K562 (cell line): ENCODE measurements at regions not wholly inside any gene's neighbourhood (a gene's known extent, or its start where the extent isn't known, plus 50 kb on each side); places are given as distances from the start of the nearest gene placed in this dataset.

Experiments used
- ATAC-seq: fragments of 200-7000 bp; cut with Tn5 transposase; 3 replicates; pipeline ENCODE4 v1.9.1; 2020; ENCODE audit warnings: moderate library complexity
- BruUV-seq: library from RNA; stranded (reverse); fragments of 400-500 nt; replicated peaks from 2 replicates; lab custom pipeline; 2021; lab: Mats Ljungman, UMichigan
- CTCF ChIA-PET: fragments of 300-600 bp; formaldehyde crosslinking; extraction: SDS; loops from one replicate; lab custom pipeline; 2021; ENCODE audit warnings: low intra/inter-chr PET ratio; lab: Yijun Ruan, JAX
- POLR2A ChIA-PET: fragments of 300-600, 350-650 bp; sonication (Branson Sonifier 250); formaldehyde crosslinking; extraction: SDS; loops from one replicate; lab custom pipeline; 2021; ENCODE audit warnings: antibody characterized with exemption, inconsistent platforms; lab: Yijun Ruan, JAX
- DNase-seq, 4 experiments: peaks; one replicate each; pipeline versions ENCODE4 v3.0.0 to v3.0.0-alpha.2; 2011 to 2018; ENCODE audit warnings: low spot score in 3 of 4, mixed read lengths in 3 of 4; ENCODE audit errors: extremely low read depth in 1 of 4
- FAIRE-seq: peaks from 2 replicates; lab custom pipeline; 2011; peaks lifted over from hg19 to GRCh38; lab: Jason Lieb, UNC
- H2AFZ ChIP-seq: 2 replicates; pipeline ENCODE4 v1.6.0; 2011; ENCODE audit warnings: low read depth, low read length, control low read depth, inconsistent platforms
- H3K27ac ChIP-seq: fragments of 200-600 bp; 3 replicates; pipeline ENCODE4 v1.8.0; 2011; ENCODE audit warnings: low read depth, mild to moderate bottlenecking, control low read depth, inconsistent platforms, low read length, moderate library complexity, mixed read lengths; ENCODE audit errors: extremely low read depth
- H3K27me3 ChIP-seq, 2 experiments: fragments of 300-600 bp in 1 of 2; 2 replicates in 1 of 2; 3 replicates in 1 of 2; pipeline versions ENCODE4 v1.6.0 to v1.8.0; 2011; ENCODE audit warnings: inconsistent platforms in 2 of 2, low read length in 2 of 2, mild to moderate bottlenecking in 1 of 2, mixed read lengths in 1 of 2, moderate library complexity in 1 of 2; ENCODE audit not compliant: control insufficient read depth in 2 of 2, insufficient read depth in 2 of 2
- H3K36me3 ChIP-seq: fragments of 300-600 bp; 3 replicates; pipeline ENCODE4 v1.8.0; 2011; ENCODE audit warnings: mild to moderate bottlenecking, low read length, inconsistent platforms; ENCODE audit not compliant: control insufficient read depth, insufficient read depth
- H3K4me1 ChIP-seq, 2 experiments: fragments of 200-600 bp in 1 of 2; replicated peaks in 1 of 2; 2 replicates in 1 of 2; 3 replicates in 1 of 2; pipeline versions ENCODE4 v1.5.1 to v1.8.0; 2011; ENCODE audit warnings: inconsistent platforms in 2 of 2, low read length in 2 of 2, mild to moderate bottlenecking in 1 of 2, mixed read lengths in 1 of 2, moderate library complexity in 1 of 2; ENCODE audit not compliant: control insufficient read depth in 2 of 2, insufficient read depth in 2 of 2
- H3K4me2 ChIP-seq: 2 replicates; pipeline ENCODE4 v1.6.1; 2011; ENCODE audit warnings: low read length, control low read depth, inconsistent platforms, mixed read lengths; ENCODE audit not compliant: insufficient read depth
- H3K4me3 ChIP-seq: fragments of 200-600 bp; sonication (generic), shearing (Covaris generic); 2 replicates; pipeline ENCODE4 v1.5.1; 2016; ENCODE audit warnings: control low read depth, inconsistent platforms
- H3K79me2 ChIP-seq: fragments of 200-600 bp; 3 replicates; pipeline ENCODE4 v1.8.0; 2011; ENCODE audit warnings: low read length, inconsistent platforms; ENCODE audit not compliant: control insufficient read depth, insufficient read depth
- H3K9ac ChIP-seq, 2 experiments: 2 replicates each; pipeline versions ENCODE4 v1.6.0 to v1.6.1; 2011; ENCODE audit warnings: low read depth in 2 of 2, low read length in 2 of 2, control low read depth in 1 of 2, inconsistent platforms in 1 of 2, mild to moderate bottlenecking in 1 of 2, mixed read lengths in 1 of 2; ENCODE audit not compliant: insufficient read depth in 1 of 2
- H3K9me1 ChIP-seq: one replicate; pipeline ENCODE4 v1.6.0; 2011; ENCODE audit warnings: inconsistent platforms, mild to moderate bottlenecking, low read length, moderate library complexity; ENCODE audit not compliant: control insufficient read depth, insufficient read depth
- H3K9me3 ChIP-seq: replicated peaks from 2 replicates; pipeline ENCODE4 v1.5.1; 2011; ENCODE audit warnings: low read depth, low read length, inconsistent platforms; ENCODE audit not compliant: control insufficient read depth, insufficient read depth
- H4K20me1 ChIP-seq: replicated peaks from 2 replicates; pipeline ENCODE4 v1.6.1; 2011; ENCODE audit warnings: low read length, inconsistent platforms, mixed read lengths; ENCODE audit not compliant: control insufficient read depth, insufficient read depth
- BACH1 ChIP-seq: fragments of 200-800 bp; sonication (Bioruptor generic); IDR thresholded peaks from 2 replicates; pipeline ENCODE4 v1.6.1; 2016; ENCODE audit warnings: missing genetic modification characterization, missing compliant biosample characterization
- CBX3 ChIP-seq, 2 experiments: IDR thresholded peaks; 1 replicate in 1 of 2; 2 replicates in 1 of 2; pipeline ENCODE4 v1.6.1; 2012; ENCODE audit warnings: inconsistent platforms in 2 of 2, low read length in 2 of 2, borderline replicate concordance in 1 of 2, control low read depth in 1 of 2
- CREBBP ChIP-seq: IDR thresholded peaks from one replicate; pipeline ENCODE4 v1.6.1; 2012; ENCODE audit warnings: low read depth, mild to moderate bottlenecking, control low read depth, inconsistent platforms, low read length
- IFI16 ChIP-seq: fragments of 250-450 bp; sonication (Bioruptor Pico); IDR thresholded peaks from 2 replicates; pipeline ENCODE4 v2.1.2; 2022; ENCODE audit warnings: mild to moderate bottlenecking, inconsistent platforms
- RBM34 ChIP-seq: fragments of 200-400 bp; formaldehyde crosslinking; IDR thresholded peaks from 2 replicates; pipeline ENCODE4 v1.6.1; 2018; ENCODE audit warnings: low read length, borderline replicate concordance; ENCODE audit not compliant: insufficient read depth
- SMARCA4 ChIP-seq: fragments of 450-650 bp; IDR thresholded peaks from 2 replicates; pipeline ENCODE4 v1.6.1; 2016
- SREBF1 ChIP-seq: fragments of 150-350 bp; IDR thresholded peaks from 2 replicates; pipeline ENCODE4 v1.6.1; 2014; ENCODE audit warnings: antibody characterized with exemption, low read depth, low read length, borderline replicate concordance
- SRSF1 ChIP-seq: fragments of 200-400 bp; formaldehyde crosslinking; IDR thresholded peaks from 2 replicates; pipeline ENCODE4 v1.6.1; 2017; ENCODE audit warnings: mild to moderate bottlenecking, low read depth, low read length, moderate library complexity
- STAG1 ChIP-seq: sonication (generic); formaldehyde crosslinking; IDR thresholded peaks from 2 replicates; pipeline ENCODE4 v1.5.0; 2020; ENCODE audit warnings: missing genetic modification reagents, borderline replicate concordance
- ZBTB1 ChIP-seq: sonication (generic); formaldehyde crosslinking; IDR thresholded peaks from 2 replicates; pipeline ENCODE4 v1.8.1; 2023; ENCODE audit warnings: missing genetic modification reagents, low read depth, mild to moderate bottlenecking, borderline replicate concordance
- ZNF41 ChIP-seq: fragments of 250-450 bp; sonication (Bioruptor Pico); conservative IDR thresholded peaks from 2 replicates; pipeline ENCODE4 v1.4.0; 2020; ENCODE audit warnings: mild to moderate bottlenecking
- WGBS: fragments of 100-300 bp; shearing (Covaris generic); methylation state at CpG from one replicate; pipeline ENCODE4 v1.1.6; 2016; ENCODE audit warnings: low coverage, mixed read lengths; ENCODE audit not compliant: insufficient coverage; ENCODE audit errors: missing lambda C conversion rate; 5-methylcytosine and 5-hydroxymethylcytosine counted together
- in situ Hi-C: fragments of 300-500 bp; cut with MboI; formaldehyde crosslinking; loops from 4 replicates; pipeline ENCODE4 v1.15.0; 2018; ENCODE audit warnings: inconsistent platforms, mixed read lengths
- intact Hi-C: fragments of 100-400 bp; cut with micrococcal nuclease; formaldehyde crosslinking; loops from 2 replicates; pipeline ENCODE4 v1.14.2; 2022
- TF ChIP-seq, protein P1 (sequence below): fragments of 450-650 bp; formaldehyde crosslinking; IDR thresholded peaks from 2 replicates; pipeline ENCODE4 v1.4.0; 2020; ENCODE audit warnings: mild to moderate bottlenecking

DNA sequence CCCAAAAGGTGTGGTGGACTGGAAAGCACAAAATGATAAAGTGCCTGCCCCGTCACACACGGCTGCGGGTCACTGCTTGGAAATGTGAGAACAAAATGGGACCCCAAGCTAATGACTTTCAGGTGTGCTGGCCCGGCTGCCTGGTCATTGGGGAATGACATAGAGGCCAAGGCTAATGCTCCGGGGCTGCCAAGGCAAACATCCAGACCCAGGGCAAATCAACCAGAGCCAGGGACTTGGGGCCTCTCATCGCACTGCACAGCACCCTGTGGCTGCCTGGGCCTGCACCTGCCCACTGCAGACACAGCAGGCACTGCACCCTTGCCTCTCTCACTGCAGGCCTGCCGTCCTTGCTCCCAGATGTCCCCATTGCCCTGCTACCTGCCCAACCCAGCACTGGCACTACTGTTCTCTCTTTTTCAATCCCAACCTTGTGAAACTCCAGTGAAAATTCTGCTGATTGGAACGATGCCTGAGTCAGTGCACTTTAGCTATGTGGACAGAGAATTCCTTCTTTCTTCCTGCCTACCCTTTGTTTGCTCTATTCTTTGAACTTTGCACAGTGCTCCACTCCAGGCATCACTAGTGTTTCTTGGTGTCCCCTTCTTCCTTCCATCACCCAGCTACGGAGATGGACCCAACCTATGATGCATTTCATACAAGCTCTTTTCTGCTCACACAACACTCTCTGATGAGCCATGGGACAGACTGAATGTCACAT is 849.5 kb downstream of the MAFB start:
- Histone ChIP-seq H3K4me1 (no peaks in the 10 kb centered on the region), H3K36me3 (no peaks in the 10 kb centered on the region), H3K27me3 (no peaks in the 10 kb centered on the region), H3K4me3 (no peak overlapping the region), H3K9ac (no peak overlapping the region), H3K9me1 (no peaks in the 10 kb centered on the region), H3K9me3 (no peaks in the 10 kb centered on the region; the same call in 1 of the 2 replicates), H3K4me2 (no peak overlapping the region), H4K20me1 (no peaks in the 10 kb centered on the region), H3K27ac (no peak overlapping the region), H3K79me2 (no peaks in the 10 kb centered on the region), H2AFZ (no peak overlapping the region)
- DNase-seq (no peak), FAIRE-seq (no peak), ATAC-seq (no peak)
- in situ Hi-C loops: no loop called here
- intact Hi-C loops: no loop called here
- CTCF ChIA-PET: no interaction called here
- under 1% methylated on average over 9 of the region's 9 CpGs for WGBS
- TF ChIP-seq SREBF1 (no peak), ZNF41 (CRISPR knock-in tag) (no peak)
- POLR2A ChIA-PET: no interaction called here
- no TSS peak for BruUV-seq

DNA sequence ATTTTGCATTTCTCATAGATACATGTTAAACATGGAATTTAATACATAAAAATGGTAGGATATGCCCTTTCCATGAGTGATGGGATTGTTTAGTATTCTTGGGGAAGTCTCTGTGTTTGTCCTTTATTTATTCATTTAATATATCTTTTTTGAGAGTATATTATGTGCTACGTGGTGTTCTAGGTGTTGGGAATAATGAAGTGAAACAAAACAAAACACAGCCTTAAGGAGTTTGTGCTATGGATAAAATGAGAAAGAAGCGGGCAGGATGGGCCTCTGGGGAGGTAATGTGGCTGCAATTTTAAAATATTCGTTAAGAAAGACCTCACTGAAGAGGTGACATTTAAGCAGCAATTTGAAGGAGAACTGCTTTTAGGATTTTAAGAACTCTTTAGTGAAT is 851.5 kb downstream of the MAFB start:
- ATAC-seq (no peak), DNase-seq (no peak), FAIRE-seq (no peak)
- POLR2A ChIA-PET: no interaction called here
- no peaks in the 10 kb centered on the region for H3K9me1 ChIP-seq
- no peaks in the 10 kb centered on the region for H3K79me2 ChIP-seq
- TF ChIP-seq BACH1 (tag) (no peak), STAG1 (CRISPR knock-in tag) (no peak), CBX3 (IDR thresholded peaks at IDR 0.05; ENCODE audit: borderline replicate concordance in 1 of 2, low read length in 2 of 2) (no peak), ZBTB1 (CRISPR knock-in tag) (no peak), SRSF1 (no peak), SMARCA4 (no peak), IFI16 (no peak), SREBF1 (no peak), CREBBP (no peak), RBM34 (no peak)
- TF ChIP-seq, protein P1, sequence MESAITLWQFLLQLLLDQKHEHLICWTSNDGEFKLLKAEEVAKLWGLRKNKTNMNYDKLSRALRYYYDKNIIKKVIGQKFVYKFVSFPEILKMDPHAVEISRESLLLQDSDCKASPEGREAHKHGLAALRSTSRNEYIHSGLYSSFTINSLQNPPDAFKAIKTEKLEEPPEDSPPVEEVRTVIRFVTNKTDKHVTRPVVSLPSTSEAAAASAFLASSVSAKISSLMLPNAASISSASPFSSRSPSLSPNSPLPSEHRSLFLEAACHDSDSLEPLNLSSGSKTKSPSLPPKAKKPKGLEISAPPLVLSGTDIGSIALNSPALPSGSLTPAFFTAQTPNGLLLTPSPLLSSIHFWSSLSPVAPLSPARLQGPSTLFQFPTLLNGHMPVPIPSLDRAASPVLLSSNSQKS (CRISPR knock-in tag): no peak
- no peak overlapping the region for H2AFZ ChIP-seq
- in situ Hi-C loops (no loop called here), intact Hi-C loops (no loop called here)
- H3K9ac ChIP-seq: no peak overlapping the region
- no peaks in the 10 kb centered on the region for H3K36me3 ChIP-seq
- BruUV-seq: no TSS peak
- H3K4me2 ChIP-seq: no peak overlapping the region
- CTCF ChIA-PET: no interaction called here
- no peaks in the 10 kb centered on the region for H3K9me3 ChIP-seq
- no peaks in the 10 kb centered on the region for H3K27me3 ChIP-seq
- WGBS: 0% methylated on average over 3 of the region's 3 CpGs
- H3K27ac ChIP-seq: no peak overlapping the region
- no peaks in the 10 kb centered on the region for H3K4me1 ChIP-seq
- no peaks in the 10 kb centered on the region for H4K20me1 ChIP-seq
- no peak overlapping the region for H3K4me3 ChIP-seq
